CD8-positive, alpha-beta memory T cell (primary cell): ENCODE measurements at regions not wholly inside any gene's neighbourhood (a gene's known extent, or its start where the extent isn't known, plus 50 kb on each side); places are given as distances from the start of the nearest gene placed in this dataset.
"Not testable (repeated sequence)": the region's sequence is repeated elsewhere in the genome, so short reads cannot be mapped to it uniquely, and the experiment has no call there.

Experiments
- CTCF ChIA-PET: fragments of 350-600 bp; sonication (Branson Sonifier 250); formaldehyde crosslinking; loops from one replicate; lab custom pipeline; 2021; ENCODE audit warnings: antibody characterized with exemption; lab: Charles Lee
- POLR2A ChIA-PET: fragments of 350-600 bp; sonication (Branson Sonifier 250); formaldehyde crosslinking; loops from one replicate; lab custom pipeline; 2021; ENCODE audit warnings: antibody characterized with exemption; lab: Charles Lee
- DNase-seq, 5 donors: peaks; one replicate each; pipeline versions ENCODE4 v3.0.0 to v3.0.0-alpha.2; 2020 to 2022; ENCODE audit warnings: mixed read lengths in 1 of 5
- H3K27ac ChIP-seq: one replicate; pipeline ENCODE4 v1.7.0; 2013; ENCODE audit warnings: low read depth, mild to moderate bottlenecking, low read length, moderate library complexity
- H3K27me3 ChIP-seq: 2 replicates; pipeline ENCODE4 v1.7.0; 2013; ENCODE audit warnings: low read length, mild to moderate bottlenecking; ENCODE audit not compliant: insufficient read depth, poor library complexity, severe bottlenecking
- H3K36me3 ChIP-seq: 2 replicates; pipeline ENCODE4 v1.7.0; 2013; ENCODE audit warnings: mild to moderate bottlenecking, low read length, moderate library complexity; ENCODE audit not compliant: insufficient read depth
- H3K4me1 ChIP-seq: 2 replicates; pipeline ENCODE4 v1.7.0; 2013; ENCODE audit warnings: mild to moderate bottlenecking, low read length, moderate library complexity; ENCODE audit not compliant: insufficient read depth
- H3K4me3 ChIP-seq: 2 replicates; pipeline ENCODE4 v1.7.0; 2013; ENCODE audit warnings: mild to moderate bottlenecking, low read length
- H3K9me3 ChIP-seq: 2 replicates; pipeline ENCODE4 v1.7.0; 2013; ENCODE audit warnings: mild to moderate bottlenecking, low read length
- H3K27ac Mint-ChIP-seq, 8 donors: one replicate each; pipeline ENCODE4 v1.8.0; 2020 to 2021; ENCODE audit warnings: mixed read lengths in 8 of 8, mild to moderate bottlenecking in 6 of 8, inconsistent platforms in 3 of 8, moderate library complexity in 3 of 8
- H3K27me3 Mint-ChIP-seq, 2 donors: one replicate each; pipeline ENCODE4 v1.8.0; 2020 to 2021; ENCODE audit warnings: mixed read lengths in 2 of 2, mild to moderate bottlenecking in 1 of 2, moderate library complexity in 1 of 2
- H3K36me3 Mint-ChIP-seq, 3 donors: one replicate each; pipeline ENCODE4 v1.8.0; 2020 to 2021; ENCODE audit warnings: mixed read lengths in 3 of 3, inconsistent platforms in 1 of 3, mild to moderate bottlenecking in 1 of 3
- H3K4me1 Mint-ChIP-seq, 3 donors: one replicate each; pipeline ENCODE4 v1.8.0; 2020 to 2021; ENCODE audit warnings: mixed read lengths in 3 of 3, inconsistent platforms in 1 of 3, mild to moderate bottlenecking in 1 of 3
- H3K4me3 Mint-ChIP-seq, 7 donors: one replicate each; pipeline ENCODE4 v1.8.0; 2020 to 2021; ENCODE audit warnings: mixed read lengths in 7 of 7, mild to moderate bottlenecking in 6 of 7, moderate library complexity in 4 of 7, inconsistent platforms in 2 of 7
- H3K9me3 Mint-ChIP-seq, 5 donors: one replicate each; pipeline ENCODE4 v1.8.0; 2020 to 2022; ENCODE audit warnings: mixed read lengths in 5 of 5, mild to moderate bottlenecking in 3 of 5, moderate library complexity in 2 of 5, inconsistent platforms in 1 of 5

DNA sequence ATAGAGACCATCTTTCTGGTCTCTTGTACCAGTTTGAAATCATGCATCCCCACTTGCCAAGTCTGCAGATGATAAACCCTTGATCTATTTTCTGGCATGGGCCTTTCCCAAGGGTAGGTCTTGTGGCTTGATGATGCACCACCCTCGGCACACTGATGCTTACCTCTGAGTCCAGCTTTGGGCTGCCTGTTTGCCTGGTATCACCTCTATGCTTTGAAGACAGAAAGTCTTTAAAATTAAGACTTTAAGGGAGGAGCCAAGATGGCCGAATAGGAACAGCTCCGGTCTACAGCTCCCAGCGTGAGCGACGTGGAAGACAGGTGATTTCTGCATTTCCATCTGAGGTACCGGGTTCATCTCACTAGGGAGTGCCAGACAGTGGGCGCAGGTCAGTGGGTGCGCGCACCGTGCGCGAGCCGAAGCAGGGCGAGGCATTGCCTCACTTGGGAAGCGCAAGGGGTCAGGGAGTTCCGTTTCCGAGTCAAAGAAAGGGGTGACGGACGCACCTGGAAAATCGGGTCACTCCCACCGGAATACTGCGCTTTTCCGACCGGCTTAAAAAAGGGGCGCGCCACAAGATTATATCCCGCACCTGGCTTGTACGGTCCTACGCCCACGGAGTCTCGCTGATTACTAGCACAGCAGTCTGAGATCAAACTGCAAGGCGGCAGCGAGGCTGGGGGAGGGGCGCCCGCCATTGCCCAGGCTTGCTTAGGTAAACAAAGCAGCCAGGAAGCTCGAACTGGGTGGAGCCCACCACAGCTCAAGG, 202.4 kb upstream of the MCHR2 start:
- H3K4me1 Mint-ChIP-seq, H3K27ac ChIP-seq, H3K9me3 Mint-ChIP-seq, H3K4me1 ChIP-seq, H3K4me3 Mint-ChIP-seq, POLR2A ChIA-PET, H3K36me3 ChIP-seq, H3K4me3 ChIP-seq, H3K27me3 ChIP-seq, DNase-seq, H3K36me3 Mint-ChIP-seq, CTCF ChIA-PET, H3K27me3 Mint-ChIP-seq, H3K9me3 ChIP-seq: not testable (repeated sequence)
- peak overlapping the region in 1 of 8 donors; percentile 73 for H3K27ac Mint-ChIP-seq

DNA sequence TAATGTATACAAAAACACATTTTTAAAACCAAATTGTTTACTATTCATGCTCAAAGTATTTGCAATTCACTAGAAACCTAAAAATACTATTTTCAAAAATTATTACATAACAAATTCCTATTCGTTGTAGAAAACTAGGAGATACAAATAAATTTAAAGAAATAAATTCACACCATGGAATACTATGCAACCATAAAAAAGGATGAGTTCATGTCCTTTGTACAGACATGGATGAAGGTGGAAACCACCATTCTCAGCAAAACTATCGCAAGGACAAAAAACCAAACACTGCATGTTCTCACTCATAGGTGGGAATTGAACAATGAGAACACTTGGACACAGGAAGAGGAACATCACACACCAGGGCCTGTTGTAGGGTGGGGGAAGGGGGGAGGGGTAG, 201.2 kb upstream of the MCHR2 start:
- DNase-seq, POLR2A ChIA-PET, H3K4me1 Mint-ChIP-seq, CTCF ChIA-PET, H3K27me3 Mint-ChIP-seq, H3K27me3 ChIP-seq, H3K9me3 Mint-ChIP-seq, H3K4me1 ChIP-seq, H3K9me3 ChIP-seq, H3K27ac Mint-ChIP-seq, H3K27ac ChIP-seq, H3K4me3 ChIP-seq, H3K36me3 Mint-ChIP-seq, H3K36me3 ChIP-seq, H3K4me3 Mint-ChIP-seq: not testable (repeated sequence)

DNA sequence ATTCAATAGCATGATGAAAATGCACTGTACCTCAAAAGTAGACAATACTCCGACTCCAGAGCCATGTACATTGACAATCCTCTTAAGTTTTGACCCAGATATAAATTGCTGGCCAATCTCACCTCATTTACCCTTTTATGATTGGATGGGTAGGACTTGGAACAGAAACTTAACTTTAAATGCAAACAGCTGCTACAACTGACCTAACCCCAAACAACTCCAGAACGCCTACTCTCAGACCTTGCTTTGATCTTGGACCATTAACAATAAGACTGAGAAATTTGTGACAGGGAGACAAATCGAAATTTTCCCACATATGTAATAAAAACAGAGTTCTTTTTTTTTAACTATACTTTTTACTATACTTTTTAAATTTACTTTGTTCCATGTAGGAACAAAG, 200.5 kb upstream of the MCHR2 start:
- Mint-ChIP-seq H3K27me3 (peaks cover 0 to 1% of the 10 kb centered on the region in 2 donors), H3K4me3 (no peak overlapping the region), H3K9me3 (no peaks in the 10 kb centered on the region), H3K36me3 (no peaks in the 10 kb centered on the region), H3K27ac (no peak overlapping the region), H3K4me1 (no peaks in the 10 kb centered on the region)
- Histone ChIP-seq H3K4me1 (no peaks in the 10 kb centered on the region), H3K27ac (no peak overlapping the region), H3K27me3 (no peaks in the 10 kb centered on the region), H3K9me3 (no peaks in the 10 kb centered on the region), H3K36me3 (no peaks in the 10 kb centered on the region), H3K4me3 (no peak overlapping the region)
- no peak for DNase-seq
- CTCF ChIA-PET, result no interaction called here
- POLR2A ChIA-PET, result no interaction called here

DNA sequence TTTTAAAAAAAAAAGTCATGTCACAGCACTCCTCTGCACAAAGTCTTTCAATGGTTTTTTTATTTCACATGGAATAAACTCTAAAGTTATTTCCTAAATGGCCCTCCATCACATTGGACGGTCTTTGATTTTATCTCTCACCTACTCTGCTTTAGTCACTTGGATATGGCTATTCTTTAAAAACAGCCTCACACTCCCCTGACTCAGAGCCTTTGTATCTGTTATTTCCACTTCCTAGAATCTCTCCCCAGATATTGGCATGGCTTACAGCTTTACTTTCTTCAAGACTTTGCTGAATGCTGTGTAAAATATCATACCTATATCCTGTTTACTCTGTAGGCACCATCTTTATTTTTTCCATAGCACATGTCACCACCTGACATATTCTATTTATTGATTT, 194.7 kb upstream of the MCHR2 start:
- H3K27ac ChIP-seq, result no peak overlapping the region
- no peaks in the 10 kb centered on the region for H3K9me3 ChIP-seq
- H3K4me3 Mint-ChIP-seq, result no peak overlapping the region
- no peaks in the 10 kb centered on the region for H3K36me3 ChIP-seq
- H3K36me3 Mint-ChIP-seq, result no peaks in the 10 kb centered on the region
- H3K4me3 ChIP-seq, result no peak overlapping the region
- DNase-seq, result no peak
- no peaks in the 10 kb centered on the region for H3K4me1 Mint-ChIP-seq
- no peak overlapping the region for H3K27ac Mint-ChIP-seq
- no peaks in the 10 kb centered on the region for H3K9me3 Mint-ChIP-seq
- POLR2A ChIA-PET, result no interaction called here
- no peaks in the 10 kb centered on the region for H3K4me1 ChIP-seq
- peaks cover 0 to 1% of the 10 kb centered on the region in 2 donors for H3K27me3 Mint-ChIP-seq
- CTCF ChIA-PET, result no interaction called here
- H3K27me3 ChIP-seq, result no peaks in the 10 kb centered on the region

DNA sequence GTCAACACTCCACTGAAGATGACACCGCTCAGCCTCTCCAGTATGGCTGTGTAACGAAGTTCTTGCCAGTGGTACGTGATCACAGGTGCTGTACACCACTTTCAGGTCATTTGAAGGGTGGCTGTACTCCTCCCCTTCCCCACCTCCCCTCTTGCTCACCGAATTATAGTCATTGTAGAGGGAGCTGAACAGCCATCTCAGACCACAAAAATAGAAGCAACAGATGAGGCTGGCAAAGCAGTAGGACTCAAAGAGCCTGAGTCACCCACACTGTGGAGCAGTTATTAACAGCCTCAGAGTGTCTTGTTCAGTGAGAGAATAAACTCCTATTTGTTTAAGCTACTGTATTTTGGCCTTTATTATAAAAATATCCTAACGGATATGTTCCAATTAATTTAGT, 192.5 kb upstream of the MCHR2 start:
- H3K36me3 ChIP-seq, result no peaks in the 10 kb centered on the region
- Mint-ChIP-seq H3K27ac (no peak overlapping the region), H3K9me3 (no peaks in the 10 kb centered on the region), H3K27me3 (no peaks in the 10 kb centered on the region), H3K4me1 (no peaks in the 10 kb centered on the region), H3K36me3 (no peaks in the 10 kb centered on the region), H3K4me3 (no peak overlapping the region)
- H3K27me3 ChIP-seq, result no peaks in the 10 kb centered on the region
- CTCF ChIA-PET, result no interaction called here
- POLR2A ChIA-PET, result no interaction called here
- H3K4me1 ChIP-seq, result no peaks in the 10 kb centered on the region
- no peak overlapping the region for H3K4me3 ChIP-seq
- no peak for DNase-seq
- H3K9me3 ChIP-seq, result no peaks in the 10 kb centered on the region
- no peak overlapping the region for H3K27ac ChIP-seq

DNA sequence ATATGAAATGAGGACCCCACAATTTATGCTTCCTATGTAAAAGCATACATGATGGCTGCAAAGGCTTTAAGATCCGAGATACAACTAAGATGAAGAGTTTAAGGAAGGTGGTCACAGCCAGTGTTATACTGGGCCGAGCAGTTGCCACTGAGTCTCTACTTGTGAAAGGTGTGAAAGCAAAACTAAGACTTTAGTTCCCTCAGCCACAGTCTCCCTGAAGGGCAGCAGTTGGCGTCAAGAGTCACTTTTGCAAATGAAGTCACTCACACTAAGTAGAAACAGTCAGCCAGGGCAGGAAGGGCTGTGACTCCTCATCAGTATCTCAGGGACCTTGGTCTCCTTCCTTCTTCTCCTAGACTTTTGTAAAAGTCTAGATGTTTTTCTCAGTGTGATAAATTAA, 191.6 kb upstream of the MCHR2 start:
- Histone ChIP-seq H3K27ac (no peak overlapping the region), H3K4me1 (no peaks in the 10 kb centered on the region), H3K4me3 (no peak overlapping the region), H3K27me3 (no peaks in the 10 kb centered on the region), H3K9me3 (no peaks in the 10 kb centered on the region), H3K36me3 (no peaks in the 10 kb centered on the region)
- Mint-ChIP-seq H3K27me3 (no peaks in the 10 kb centered on the region), H3K27ac (peak overlapping the region in 1 of 8 donors; percentile 61), H3K4me3 (no peak overlapping the region), H3K36me3 (no peaks in the 10 kb centered on the region), H3K4me1 (no peaks in the 10 kb centered on the region), H3K9me3 (no peaks in the 10 kb centered on the region)
- ChIA-PET POLR2A (no interaction called here), CTCF (no interaction called here)
- no peak for DNase-seq

DNA sequence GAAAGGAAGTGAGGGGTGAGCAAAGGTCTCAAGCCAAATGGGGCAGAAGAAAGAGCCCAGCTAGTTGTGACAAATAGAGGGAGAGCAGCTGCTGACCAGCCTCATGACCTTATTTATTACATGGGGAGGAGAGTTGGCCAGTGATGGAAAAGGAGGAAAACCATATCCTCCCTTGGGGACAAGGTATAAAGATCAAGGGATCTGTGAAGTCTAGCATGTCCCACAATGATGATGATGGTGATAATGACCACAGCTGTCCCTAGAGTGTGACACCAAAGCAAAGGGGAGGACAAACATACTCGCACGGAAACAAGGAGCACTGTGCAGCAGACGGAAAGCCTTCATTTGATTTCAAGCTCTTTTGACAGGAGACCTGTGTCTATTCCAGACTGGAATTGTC, 190.4 kb upstream of the MCHR2 start:
- Histone ChIP-seq H3K9me3 (no peaks in the 10 kb centered on the region), H3K27me3 (no peaks in the 10 kb centered on the region), H3K4me3 (no peak overlapping the region), H3K4me1 (no peaks in the 10 kb centered on the region), H3K36me3 (no peaks in the 10 kb centered on the region), H3K27ac (no peak overlapping the region)
- ChIA-PET POLR2A (no interaction called here), CTCF (no interaction called here)
- no peak for DNase-seq
- Mint-ChIP-seq H3K27me3 (no peaks in the 10 kb centered on the region), H3K27ac (no peak overlapping the region), H3K4me1 (no peaks in the 10 kb centered on the region), H3K4me3 (no peak overlapping the region), H3K36me3 (no peaks in the 10 kb centered on the region), H3K9me3 (no peaks in the 10 kb centered on the region)

DNA sequence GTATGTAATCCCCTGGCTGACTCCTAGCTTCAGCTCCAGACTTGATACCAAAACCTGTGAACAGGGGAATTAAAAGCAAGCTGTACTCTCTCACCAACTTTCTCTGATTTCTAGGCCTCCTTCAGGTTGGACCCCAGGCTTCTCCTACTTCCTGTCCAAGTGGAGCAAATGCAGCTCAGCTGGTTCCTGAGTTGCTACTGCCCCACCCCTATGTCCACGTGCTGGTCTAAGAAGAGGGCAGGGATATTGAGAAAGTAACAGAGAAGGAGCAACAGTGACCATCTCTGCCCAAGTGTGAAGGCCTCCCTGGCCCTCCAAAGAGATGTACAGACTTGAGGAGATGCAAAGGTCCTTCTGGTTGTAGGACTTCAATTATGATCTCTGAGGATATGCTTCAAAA, 188.3 kb upstream of the MCHR2 start:
- CTCF ChIA-PET, result no interaction called here
- no peaks in the 10 kb centered on the region for H3K4me1 ChIP-seq
- H3K36me3 ChIP-seq, result no peaks in the 10 kb centered on the region
- no peak overlapping the region for H3K27ac Mint-ChIP-seq
- H3K9me3 Mint-ChIP-seq, result no peaks in the 10 kb centered on the region
- H3K4me3 Mint-ChIP-seq, result no peak overlapping the region
- no peak for DNase-seq
- POLR2A ChIA-PET, result no interaction called here
- H3K4me3 ChIP-seq, result no peak overlapping the region
- no peak overlapping the region for H3K27ac ChIP-seq
- no peaks in the 10 kb centered on the region for H3K9me3 ChIP-seq
- no peaks in the 10 kb centered on the region for H3K36me3 Mint-ChIP-seq
- H3K4me1 Mint-ChIP-seq, result no peaks in the 10 kb centered on the region
- H3K27me3 Mint-ChIP-seq, result peaks cover 3 to 6% of the 10 kb centered on the region in 2 donors
- no peaks in the 10 kb centered on the region for H3K27me3 ChIP-seq

DNA sequence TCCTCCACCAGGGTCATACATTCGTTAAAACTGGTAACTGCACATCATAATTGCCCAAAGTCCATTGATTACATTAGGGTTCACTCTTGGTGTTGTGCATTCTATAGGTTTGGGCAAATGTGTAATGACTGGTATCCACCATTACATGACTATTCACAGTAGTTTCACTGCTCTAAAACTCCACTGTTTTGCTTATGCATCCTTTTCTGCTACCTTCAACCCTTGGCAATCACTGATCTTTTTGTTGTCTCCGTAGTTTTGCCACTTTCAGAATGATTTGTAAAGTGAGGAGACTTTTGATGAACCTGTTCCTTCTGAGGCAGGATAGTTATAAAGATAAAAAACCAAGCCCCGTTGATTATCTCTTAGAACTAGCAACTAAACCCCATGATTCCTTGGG, 187.3 kb upstream of the MCHR2 start:
- H3K27ac Mint-ChIP-seq, result no peak overlapping the region
- Histone ChIP-seq H3K9me3 (no peaks in the 10 kb centered on the region), H3K36me3 (no peaks in the 10 kb centered on the region), H3K4me1 (no peaks in the 10 kb centered on the region), H3K27ac (no peak overlapping the region), H3K4me3 (no peak overlapping the region), H3K27me3 (no peaks in the 10 kb centered on the region)
- no peak overlapping the region for H3K4me3 Mint-ChIP-seq
- no peaks in the 10 kb centered on the region for H3K36me3 Mint-ChIP-seq
- peaks cover 3 to 6% of the 10 kb centered on the region in 2 donors for H3K27me3 Mint-ChIP-seq
- CTCF ChIA-PET, result no interaction called here
- POLR2A ChIA-PET, result no interaction called here
- DNase-seq, result no peak
- H3K4me1 Mint-ChIP-seq, result no peaks in the 10 kb centered on the region
- no peaks in the 10 kb centered on the region for H3K9me3 Mint-ChIP-seq
